ENCODE measurements at regions not wholly inside any gene's neighbourhood (a gene's known extent, or its start where the extent isn't known, plus 50 kb on each side); places are given as distances from the start of the nearest gene placed in this dataset.

- TF ChIP-seq CTCF (conservative IDR thresholded peaks at IDR 0.05 in 1 of 2, IDR thresholded peaks at IDR 0.05 in 1 of 2; ENCODE audit: low read depth in 1 of 2, low read length in 2 of 2) = no peak
- TF ChIP-seq EZH2 (IDR thresholded peaks at IDR 0.05; ENCODE audit: low read length, missing control alignments) = no peak
These were observed 61.9 kb upstream of the VASH1 start for GRCh38 chr14:76699209-76699938.

Data from fibroblast of lung (primary cell).